SK-N-SH (cell line): ENCODE measurements at regions not wholly inside any gene's neighbourhood (a gene's known extent, or its start where the extent isn't known, plus 50 kb on each side); places are given as distances from the start of the nearest gene placed in this dataset.

Experiments used
- CTCF ChIA-PET: fragments of 300-600, 350-600 bp; formaldehyde crosslinking; extraction: SDS; loops from one replicate; lab custom pipeline; 2021; lab: Yijun Ruan, JAX
- POLR2A ChIA-PET: fragments of 350-600 bp; sonication (Branson Sonifier 250); formaldehyde crosslinking; extraction: SDS; loops from one replicate; lab custom pipeline; 2020; ENCODE audit warnings: antibody characterized with exemption, inconsistent platforms; lab: Yijun Ruan, JAX
- DNase-seq: peaks from one replicate; pipeline ENCODE4 v3.0.0; 2012
- H2AFZ ChIP-seq: fragments of 200-600 bp; sonication (generic); 2 replicates; pipeline ENCODE4 v1.8.1; 2016; ENCODE audit warnings: antibody characterized with exemption, mild to moderate bottlenecking, low read depth
- H3F3A ChIP-seq: fragments of 200-600 bp; sonication (generic); replicated peaks from 2 replicates; pipeline ENCODE3; 2016; ENCODE audit warnings: antibody characterized with exemption, mild to moderate bottlenecking; ENCODE audit not compliant: insufficient read depth
- H3K27ac ChIP-seq, 2 experiments: fragments of 200-500 bp in 1 of 2; fragments of 200-600 bp in 1 of 2; sonication (Bioruptor generic) in 1 of 2; sonication (generic), shearing (Covaris generic) in 1 of 2; 2 replicates each; pipeline versions ENCODE4 v1.5.1 to v1.6.1; 2014 to 2016; ENCODE audit warnings: low read depth in 2 of 2, inconsistent platforms in 1 of 2, low read length in 1 of 2, mild to moderate bottlenecking in 1 of 2, mixed read lengths in 1 of 2
- H3K27me3 ChIP-seq: fragments of 200-600 bp; sonication (generic), shearing (Covaris generic); 2 replicates; pipeline ENCODE4 v1.6.1; 2016; ENCODE audit warnings: mixed run types; ENCODE audit not compliant: insufficient read depth
- H3K36me3 ChIP-seq, 2 experiments: fragments of 200-500 bp in 1 of 2; fragments of 200-600 bp in 1 of 2; sonication (Bioruptor generic) in 1 of 2; sonication (generic) in 1 of 2; replicated peaks in 1 of 2; 2 replicates each; pipeline versions ENCODE3 to v1.5.1; 2014 to 2016; ENCODE audit warnings: low read length in 1 of 2, mild to moderate bottlenecking in 1 of 2; ENCODE audit not compliant: insufficient read depth in 2 of 2, control insufficient read depth in 1 of 2
- H3K4me1 ChIP-seq, 2 experiments: fragments of 200-500 bp in 1 of 2; fragments of 200-600 bp in 1 of 2; sonication (Bioruptor generic) in 1 of 2; sonication (generic), shearing (Covaris generic) in 1 of 2; 2 replicates each; pipeline versions ENCODE4 v1.5.1 to v1.6.1; 2014 to 2016; ENCODE audit warnings: low read depth in 1 of 2, low read length in 1 of 2, mixed run types in 1 of 2; ENCODE audit not compliant: insufficient read depth in 2 of 2, control insufficient read depth in 1 of 2
- H3K4me2 ChIP-seq: fragments of 200-600 bp; sonication (generic), shearing (Covaris generic); 2 replicates; pipeline ENCODE4 v1.6.1; 2017; ENCODE audit warnings: mixed run types
- H3K4me3 ChIP-seq, 2 experiments: fragments of 200-500 bp in 1 of 2; fragments of 200-600 bp in 1 of 2; sonication (Bioruptor generic) in 1 of 2; sonication (generic), shearing (Covaris generic) in 1 of 2; 2 replicates each; pipeline versions ENCODE4 v1.5.1 to v1.8.1; 2014 to 2016; ENCODE audit warnings: low read depth in 2 of 2, inconsistent platforms in 1 of 2, low read length in 1 of 2, mild to moderate bottlenecking in 1 of 2, mixed read lengths in 1 of 2, moderate library complexity in 1 of 2
- H3K79me2 ChIP-seq: fragments of 200-600 bp; sonication (generic); 2 replicates; pipeline ENCODE4 v1.8.1; 2017; ENCODE audit warnings: mild to moderate bottlenecking; ENCODE audit not compliant: insufficient read depth
- H3K9ac ChIP-seq: fragments of 200-600 bp; sonication (generic); 2 replicates; pipeline ENCODE4 v1.6.1; 2017; ENCODE audit warnings: mixed run types
- H3K9me2 ChIP-seq: fragments of 200-600 bp; sonication (generic); 2 replicates; pipeline ENCODE4 v1.6.1; 2017; ENCODE audit warnings: mixed run types
- H3K9me3 ChIP-seq: fragments of 200-600 bp; sonication (generic); 2 replicates; pipeline ENCODE4 v1.6.1; 2017; ENCODE audit warnings: mixed run types, mild to moderate bottlenecking, moderate library complexity
- H4K20me1 ChIP-seq: fragments of 200-600 bp; sonication (generic); 2 replicates; pipeline ENCODE4 v1.6.1; 2017; ENCODE audit warnings: mild to moderate bottlenecking, mixed run types; ENCODE audit not compliant: insufficient read depth
- ELF1 ChIP-seq: IDR thresholded peaks from 2 replicates; pipeline ENCODE4 v1.4.0; 2012
- FOSL2 ChIP-seq: IDR thresholded peaks from 2 replicates; pipeline ENCODE4 v1.4.0; 2012; ENCODE audit warnings: low read depth, mild to moderate bottlenecking, moderate library complexity, borderline replicate concordance
- FOXJ3 ChIP-seq: sonication (generic); formaldehyde crosslinking; IDR thresholded peaks from 2 replicates; pipeline ENCODE4 v1.5.1; 2020; ENCODE audit warnings: mild to moderate bottlenecking, missing genetic modification reagents
- GABPA ChIP-seq: IDR thresholded peaks from 2 replicates; pipeline ENCODE4 v1.4.0; 2012; ENCODE audit warnings: low read depth, mild to moderate bottlenecking
- JUND ChIP-seq: IDR thresholded peaks from 2 replicates; pipeline ENCODE4 v1.4.0; 2012
- MEF2A ChIP-seq: IDR thresholded peaks from 2 replicates; pipeline ENCODE4 v1.4.0; 2012; ENCODE audit warnings: low read depth, borderline replicate concordance
- MXI1 ChIP-seq: IDR thresholded peaks from 2 replicates; pipeline ENCODE4 v1.6.1; 2012; ENCODE audit warnings: mild to moderate bottlenecking, low read depth, low read length, improper control_type of control experiment
- PBX3 ChIP-seq: IDR thresholded peaks from 2 replicates; pipeline ENCODE4; 2012
- POLR2AphosphoS5 ChIP-seq: IDR thresholded peaks from 2 replicates; pipeline ENCODE4 v1.6.1; 2012; ENCODE audit warnings: low read depth, low read length
- RAD21 ChIP-seq: IDR thresholded peaks from 2 replicates; pipeline ENCODE4 v1.6.1; 2012; ENCODE audit warnings: mild to moderate bottlenecking, low read length
- TAF1 ChIP-seq: IDR thresholded peaks from 2 replicates; pipeline ENCODE4 v1.6.1; 2012; ENCODE audit warnings: low read depth, mild to moderate bottlenecking, low read length, moderate library complexity, borderline replicate concordance
- TCF12 ChIP-seq: IDR thresholded peaks from 2 replicates; pipeline ENCODE4 v1.4.0; 2012
- TEAD4 ChIP-seq: IDR thresholded peaks from 2 replicates; pipeline ENCODE4 v1.4.0; 2012; ENCODE audit warnings: mild to moderate bottlenecking, borderline replicate concordance; ENCODE audit not compliant: insufficient read depth
- ZBTB33 ChIP-seq: IDR thresholded peaks from 2 replicates; pipeline ENCODE4 v1.4.0; 2012; ENCODE audit warnings: low read depth, borderline replicate concordance
- WGBS: methylation state at CpG from one replicate; pipeline ENCODE4 v1.1.6; 2017; ENCODE audit warnings: low lambda C conversion rate; 5-methylcytosine and 5-hydroxymethylcytosine counted together
- TF ChIP-seq, protein P1 (sequence below): IDR thresholded peaks from 2 replicates; pipeline ENCODE4 v1.4.0; 2012; ENCODE audit warnings: low read depth, borderline replicate concordance

GRCh38 chr18:73563901-73564472, 583.6 kb downstream of the FBXO15 start:
- no peaks in the 10 kb centered on the region for H3K9me3 ChIP-seq
- no peak overlapping the region for H3K4me2 ChIP-seq
- H3K9ac ChIP-seq: no peak overlapping the region
- H3K27me3 ChIP-seq: no peaks in the 10 kb centered on the region; the same call in 1 of the 2 replicates
- 0 out of 2 replicates have a peak overlapping the region, but pooled peaks have one; percentile 17 for H2AFZ ChIP-seq
- no peak for DNase-seq
- H3F3A ChIP-seq: no peaks in the 10 kb centered on the region
- peaks cover 0 to 6% of the 10 kb centered on the region in 2 experiments; a peak in 2 of 4 replicates for H3K4me1 ChIP-seq
- ChIA-PET POLR2A (no interaction called here), CTCF (no interaction called here)
- H3K79me2 ChIP-seq: no peaks in the 10 kb centered on the region
- no peaks in the 10 kb centered on the region for H3K9me2 ChIP-seq
- 63% methylated on average over 1 of the region's 1 CpG for WGBS
- peak overlapping the region in 1 of 2 experiments; percentile 34; a peak in 3 of 4 replicates for H3K27ac ChIP-seq
- TF ChIP-seq RAD21 (no peak), JUND (0 out of 2 replicates have a peak, but pooled peaks have one; percentile 19), PBX3 (no peak), TAF1 (no peak), MXI1 (no peak), MEF2A (no peak), GABPA (no peak), FOSL2 (peak; percentile 70), TCF12 (peak; percentile 28; the same call in 1 of the 2 replicates), FOXJ3 (no peak), ELF1 (peak; percentile 67)
- TF ChIP-seq, protein P1, sequence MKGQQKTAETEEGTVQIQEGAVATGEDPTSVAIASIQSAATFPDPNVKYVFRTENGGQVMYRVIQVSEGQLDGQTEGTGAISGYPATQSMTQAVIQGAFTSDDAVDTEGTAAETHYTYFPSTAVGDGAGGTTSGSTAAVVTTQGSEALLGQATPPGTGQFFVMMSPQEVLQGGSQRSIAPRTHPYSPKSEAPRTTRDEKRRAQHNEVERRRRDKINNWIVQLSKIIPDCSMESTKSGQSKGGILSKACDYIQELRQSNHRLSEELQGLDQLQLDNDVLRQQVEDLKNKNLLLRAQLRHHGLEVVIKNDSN: no peak
- no peak overlapping the region for H3K4me3 ChIP-seq
- H3K36me3 ChIP-seq: no peaks in the 10 kb centered on the region
- no peaks in the 10 kb centered on the region for H4K20me1 ChIP-seq

DNA sequence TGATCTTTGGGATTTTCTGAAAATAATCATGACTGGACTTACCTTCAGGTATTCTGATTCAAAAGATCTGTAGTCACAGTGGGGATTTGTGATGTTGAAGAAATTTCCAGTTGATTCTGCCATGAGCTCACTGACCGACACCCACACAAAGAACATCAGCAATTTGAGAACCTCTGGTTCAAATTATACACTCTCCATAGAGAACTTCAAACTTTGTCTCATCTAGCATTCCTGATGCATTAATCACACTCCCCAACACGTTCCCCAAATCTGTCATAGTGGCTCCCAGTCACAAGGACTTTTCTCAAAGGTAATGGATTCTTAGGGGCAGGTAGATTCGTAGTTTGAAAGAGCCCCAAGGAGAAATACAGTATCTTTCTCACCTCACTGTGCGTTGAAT, 584.3 kb downstream of the FBXO15 start:
- no peak overlapping the region for H3K4me3 ChIP-seq
- H3K27ac ChIP-seq: peak overlapping the region in 1 of 2 experiments; percentile 34; a peak in 3 of 4 replicates
- H2AFZ ChIP-seq: no peak overlapping the region
- H3K4me1 ChIP-seq: peaks cover 0 to 6% of the 10 kb centered on the region in 2 experiments; a peak in 2 of 4 replicates
- CTCF ChIA-PET: interaction anchor here (0.9 to 1.1 kb wide), 2 partner anchors 9 to 35 kb away, joined by 3 read pairs; no protein-coding TSS in a partner anchor
- H3K4me2 ChIP-seq: no peak overlapping the region
- POLR2A ChIA-PET: no interaction called here
- no peaks in the 10 kb centered on the region for H4K20me1 ChIP-seq
- TF ChIP-seq ZBTB33 (no peak), TEAD4 (no peak), POLR2AphosphoS5 (no peak), JUND (peak; percentile 24; the same call in 1 of the 2 replicates), TAF1 (no peak), TCF12 (peak; percentile 48; the same call in 1 of the 2 replicates)
- no peak for DNase-seq
- H3K79me2 ChIP-seq: no peaks in the 10 kb centered on the region
- H3F3A ChIP-seq: no peaks in the 10 kb centered on the region
- H3K27me3 ChIP-seq: no peaks in the 10 kb centered on the region; the same call in 1 of the 2 replicates
- H3K9me2 ChIP-seq: no peaks in the 10 kb centered on the region
- WGBS: 15% methylated on average over 4 of the region's 4 CpGs
- no peak overlapping the region for H3K9ac ChIP-seq
- no peaks in the 10 kb centered on the region for H3K9me3 ChIP-seq
- H3K36me3 ChIP-seq: no peaks in the 10 kb centered on the region
